Thoracic aorta (tissue), 2 donors: ENCODE measurements at regions not wholly inside any gene's neighbourhood (a gene's known extent, or its start where the extent isn't known, plus 50 kb on each side); places are given as distances from the start of the nearest gene placed in this dataset.

Experiments
- ATAC-seq: fragments of 150-250 bp; one replicate; pipeline ENCODE4 v1.8.0; 2017; ENCODE audit warnings: low read depth; ENCODE audit not compliant: insufficient number of reproducible peaks, low FRiP score
- DNase-seq: peaks from one replicate; pipeline ENCODE4 v3.0.0-alpha.2; 2020; ENCODE audit warnings: low spot score
- H3K27ac ChIP-seq, 2 donors: fragments of 200-600 bp; sonication (generic); 1 replicate in 1 of 2; 2 replicates in 1 of 2; pipeline ENCODE4 v1.5.1; 2016; ENCODE audit warnings: mild to moderate bottlenecking in 2 of 2, moderate library complexity in 2 of 2
- H3K27me3 ChIP-seq: fragments of 200-600 bp; sonication (generic); replicated peaks from 2 replicates; pipeline ENCODE4 v1.6.0; 2016; ENCODE audit warnings: mild to moderate bottlenecking; ENCODE audit not compliant: insufficient read depth
- H3K36me3 ChIP-seq: fragments of 200-600 bp; sonication (generic); one replicate; pipeline ENCODE4 v1.5.1; 2016
- H3K4me1 ChIP-seq, 2 donors: fragments of 200-600 bp; sonication (generic); 1 replicate in 1 of 2; 2 replicates in 1 of 2; pipeline versions ENCODE4 v1.5.1 to v1.6.0; 2016; ENCODE audit warnings: low read depth in 2 of 2, mild to moderate bottlenecking in 1 of 2; ENCODE audit not compliant: control insufficient read depth in 1 of 2
- H3K4me3 ChIP-seq: fragments of 200-600 bp; sonication (generic); 2 replicates; pipeline ENCODE4 v1.5.1; 2016; ENCODE audit warnings: mild to moderate bottlenecking
- H3K9me3 ChIP-seq: fragments of 200-600 bp; sonication (generic); 2 replicates; pipeline ENCODE4 v1.5.1; 2016
- TF ChIP-seq, protein P1 (sequence below): fragments of 200-600 bp; sonication (generic); IDR thresholded peaks from one replicate; pipeline ENCODE4 v1.5.1; 2019; ENCODE audit warnings: antibody characterized with exemption

DNA sequence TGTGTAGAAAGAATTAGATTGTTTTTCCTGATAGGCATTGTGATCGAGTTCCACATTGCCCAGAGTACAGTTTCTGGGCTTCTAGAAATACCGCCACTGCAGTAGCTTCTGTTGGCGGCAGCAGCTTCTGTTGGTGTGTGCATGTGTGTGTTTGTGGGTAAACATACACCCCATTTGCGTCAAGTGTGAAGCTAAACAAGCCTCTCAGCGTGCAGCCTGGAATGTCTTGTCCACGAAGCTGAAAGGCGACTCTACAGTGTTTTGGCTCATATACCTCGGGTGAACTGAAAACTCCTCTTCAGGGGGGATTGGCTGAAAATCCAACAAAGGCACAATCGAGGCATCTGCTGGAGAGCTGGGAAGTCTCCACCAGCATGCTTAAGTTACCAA is 112.0 kb upstream of the E2F8 start:
- H3K4me1 ChIP-seq: peaks cover 7 to 29% of the 10 kb centered on the region in 2 donors
- no peak overlapping the region for H3K4me3 ChIP-seq
- no peaks in the 10 kb centered on the region for H3K27me3 ChIP-seq
- H3K9me3 ChIP-seq: no peaks in the 10 kb centered on the region
- DNase-seq (no peak), ATAC-seq (no peak)
- TF ChIP-seq, protein P1, sequence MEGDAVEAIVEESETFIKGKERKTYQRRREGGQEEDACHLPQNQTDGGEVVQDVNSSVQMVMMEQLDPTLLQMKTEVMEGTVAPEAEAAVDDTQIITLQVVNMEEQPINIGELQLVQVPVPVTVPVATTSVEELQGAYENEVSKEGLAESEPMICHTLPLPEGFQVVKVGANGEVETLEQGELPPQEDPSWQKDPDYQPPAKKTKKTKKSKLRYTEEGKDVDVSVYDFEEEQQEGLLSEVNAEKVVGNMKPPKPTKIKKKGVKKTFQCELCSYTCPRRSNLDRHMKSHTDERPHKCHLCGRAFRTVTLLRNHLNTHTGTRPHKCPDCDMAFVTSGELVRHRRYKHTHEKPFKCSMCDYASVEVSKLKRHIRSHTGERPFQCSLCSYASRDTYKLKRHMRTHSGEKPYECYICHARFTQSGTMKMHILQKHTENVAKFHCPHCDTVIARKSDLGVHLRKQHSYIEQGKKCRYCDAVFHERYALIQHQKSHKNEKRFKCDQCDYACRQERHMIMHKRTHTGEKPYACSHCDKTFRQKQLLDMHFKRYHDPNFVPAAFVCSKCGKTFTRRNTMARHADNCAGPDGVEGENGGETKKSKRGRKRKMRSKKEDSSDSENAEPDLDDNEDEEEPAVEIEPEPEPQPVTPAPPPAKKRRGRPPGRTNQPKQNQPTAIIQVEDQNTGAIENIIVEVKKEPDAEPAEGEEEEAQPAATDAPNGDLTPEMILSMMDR: no peak
- no peak overlapping the region for H3K27ac ChIP-seq
- H3K36me3 ChIP-seq: no peaks in the 10 kb centered on the region

DNA sequence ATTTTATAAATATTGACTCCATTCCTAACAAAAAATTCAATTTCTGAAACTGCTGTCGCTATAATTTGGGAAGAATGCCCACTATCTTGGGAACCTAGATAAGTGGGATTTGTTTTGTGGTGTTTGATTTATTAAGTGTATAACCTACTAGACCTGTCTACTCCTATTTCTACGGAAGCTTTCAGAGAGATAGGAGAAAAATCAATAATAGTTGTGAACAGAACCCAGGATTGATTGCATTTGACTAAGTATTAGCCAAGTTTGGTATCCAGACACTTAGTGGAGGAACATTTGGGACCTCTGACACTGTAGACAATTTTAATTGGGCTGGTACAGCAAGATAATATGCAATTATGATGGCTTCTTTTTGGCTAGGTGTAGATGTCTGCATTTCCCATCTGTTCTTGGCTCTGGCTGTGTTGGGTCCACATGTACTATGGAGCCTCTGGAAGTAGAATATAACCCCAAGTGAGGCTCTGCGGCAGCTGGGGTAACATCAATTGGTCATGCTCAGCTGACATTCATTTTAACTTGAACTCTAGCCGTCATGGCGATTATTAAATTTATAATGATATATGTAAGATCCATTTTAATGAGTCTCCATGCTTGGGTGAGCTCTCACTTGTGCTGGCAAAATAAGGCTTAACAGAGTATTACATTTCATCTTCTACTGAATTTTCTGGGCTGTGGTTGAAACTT is 111.5 kb upstream of the E2F8 start:
- TF ChIP-seq, protein P1: no peak
- no peaks in the 10 kb centered on the region for H3K27me3 ChIP-seq
- ATAC-seq: no peak

DNA sequence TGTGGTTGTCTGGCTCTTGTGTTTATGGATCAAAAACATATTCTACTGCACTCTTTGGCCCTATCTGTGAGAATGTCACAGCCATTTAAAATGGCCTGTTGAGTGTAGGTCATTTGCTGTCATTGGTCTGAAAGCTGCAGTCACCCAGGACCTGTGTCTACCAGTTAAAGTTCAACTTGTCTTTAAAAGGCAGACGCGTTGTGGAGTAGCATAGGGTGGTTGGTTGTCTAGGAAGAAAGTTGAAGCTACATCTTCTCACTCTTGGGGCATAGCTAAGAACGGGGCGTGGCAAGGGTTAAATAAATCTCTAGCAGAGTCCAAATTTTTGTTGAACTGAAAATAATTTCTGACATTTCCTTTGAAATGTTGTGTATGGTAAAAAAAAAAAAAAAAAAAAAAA is 110.7 kb upstream of the E2F8 start:
- TF ChIP-seq, protein P1: no peak
- no peaks in the 10 kb centered on the region for H3K27me3 ChIP-seq
- peaks cover 7 to 27% of the 10 kb centered on the region in 2 donors for H3K4me1 ChIP-seq
- H3K27ac ChIP-seq: no peak overlapping the region
- H3K36me3 ChIP-seq: no peaks in the 10 kb centered on the region
- no peak overlapping the region for H3K4me3 ChIP-seq
- no peaks in the 10 kb centered on the region for H3K9me3 ChIP-seq
- DNase-seq: no peak
- ATAC-seq: no peak

More for the DNA sequence above, 111.5 kb upstream of the E2F8 start:
- H3K4me1 ChIP-seq: peaks cover 7 to 29% of the 10 kb centered on the region in 2 donors
- no peak overlapping the region for H3K27ac ChIP-seq
- H3K36me3 ChIP-seq: no peaks in the 10 kb centered on the region
- DNase-seq: no peak
- no peak overlapping the region for H3K4me3 ChIP-seq
- no peaks in the 10 kb centered on the region for H3K9me3 ChIP-seq

DNA sequence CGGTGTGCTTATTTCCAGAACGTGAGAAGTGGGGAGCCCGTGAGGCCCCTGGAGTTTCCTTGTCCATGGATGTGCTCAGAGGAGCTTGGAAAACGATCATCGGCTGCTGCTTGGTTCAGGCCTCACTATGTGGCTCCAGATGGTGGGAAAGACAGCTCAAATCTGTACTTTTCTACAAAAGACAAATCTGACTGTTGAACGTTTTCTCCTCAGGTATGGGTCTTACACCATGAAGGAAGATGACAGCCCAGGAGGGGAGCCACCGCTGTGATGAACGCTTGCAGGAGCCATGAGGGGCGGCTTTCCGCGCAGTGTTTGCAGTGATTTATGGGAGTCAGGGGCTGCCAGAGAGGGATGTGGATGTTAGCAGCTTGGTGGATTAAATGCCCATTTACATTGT is 109.4 kb upstream of the E2F8 start:
- Histone ChIP-seq H3K36me3 (no peaks in the 10 kb centered on the region), H3K4me1 (peaks cover 5 to 32% of the 10 kb centered on the region in 2 donors), H3K27ac (no peak overlapping the region), H3K27me3 (no peaks in the 10 kb centered on the region), H3K4me3 (no peak overlapping the region), H3K9me3 (no peaks in the 10 kb centered on the region)
- DNase-seq (no peak), ATAC-seq (no peak)
- TF ChIP-seq, protein P1: no peak

DNA sequence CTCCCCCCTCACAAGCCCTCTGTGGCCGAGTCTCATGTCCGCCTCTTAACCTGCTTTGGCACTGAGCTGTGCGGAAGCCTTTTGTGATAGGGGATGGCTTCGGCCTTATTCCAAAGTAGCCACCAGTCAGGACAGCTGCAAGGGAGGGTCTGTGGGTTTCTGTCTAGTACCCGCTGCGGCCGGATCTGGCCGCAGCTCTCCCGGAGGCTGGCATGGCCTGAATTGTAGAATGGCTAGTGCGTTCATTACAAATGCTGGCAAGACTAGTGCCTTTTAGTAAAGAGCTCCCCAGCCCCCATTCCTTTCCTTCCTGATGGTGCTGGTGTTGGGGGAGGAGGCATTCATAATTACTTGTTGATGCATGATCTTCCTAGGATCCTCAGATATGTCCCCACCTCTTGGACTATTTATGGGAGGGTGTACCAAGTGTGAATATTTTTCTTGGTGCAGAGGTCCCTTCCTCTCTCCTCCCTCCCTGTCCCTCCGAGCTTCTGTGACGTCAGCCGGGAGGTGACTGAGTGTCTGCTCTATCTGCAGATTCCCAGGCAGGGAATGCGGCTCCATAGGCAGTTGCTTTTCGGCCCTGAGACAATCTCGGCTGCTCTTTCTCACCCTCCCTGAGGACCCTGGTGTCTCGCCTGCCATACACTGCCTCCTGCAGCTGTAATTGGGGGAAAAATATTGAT is 108.7 kb upstream of the E2F8 start:
- TF ChIP-seq, protein P1: no peak
- H3K36me3 ChIP-seq: no peaks in the 10 kb centered on the region
- H3K27ac ChIP-seq: no peak overlapping the region
- H3K4me1 ChIP-seq: peaks cover 8 to 33% of the 10 kb centered on the region in 2 donors
- DNase-seq (no peak), ATAC-seq (no peak)
- no peaks in the 10 kb centered on the region for H3K9me3 ChIP-seq
- no peak overlapping the region for H3K4me3 ChIP-seq
- no peaks in the 10 kb centered on the region for H3K27me3 ChIP-seq
